H9 (cell line): ENCODE measurements at regions not wholly inside any gene's neighbourhood (a gene's known extent, or its start where the extent isn't known, plus 50 kb on each side); places are given as distances from the start of the nearest gene placed in this dataset.

Experiments
- DNase-seq: peaks from one replicate; pipeline ENCODE4 v3.0.0-alpha.2; 2017
- H2AFZ ChIP-seq: one replicate; pipeline ENCODE4 v1.6.1; 2013; ENCODE audit warnings: mild to moderate bottlenecking, low read length, control low read depth, moderate library complexity
- H2AK5ac ChIP-seq: 2 replicates; pipeline ENCODE4 v1.6.1; 2013; ENCODE audit warnings: low read length, control low read depth, mixed read lengths; ENCODE audit not compliant: insufficient read length
- H2BK120ac ChIP-seq: one replicate; pipeline ENCODE4 v1.6.1; 2013; ENCODE audit warnings: low read depth, mild to moderate bottlenecking, low read length, control low read depth, inconsistent platforms; ENCODE audit not compliant: poor library complexity, severe bottlenecking
- H2BK12ac ChIP-seq: 2 replicates; pipeline ENCODE4 v1.6.1; 2013; ENCODE audit warnings: low read length, control low read depth, mixed read lengths, low read depth; ENCODE audit not compliant: insufficient read length
- H2BK15ac ChIP-seq: 2 replicates; pipeline ENCODE4 v1.6.1; 2013; ENCODE audit warnings: low read depth, low read length, control low read depth
- H2BK20ac ChIP-seq: one replicate; pipeline ENCODE4 v1.6.1; 2013; ENCODE audit warnings: low read depth, mild to moderate bottlenecking, low read length, control low read depth, inconsistent platforms; ENCODE audit not compliant: poor library complexity, severe bottlenecking
- H2BK5ac ChIP-seq: 2 replicates; pipeline ENCODE4 v1.6.1; 2013; ENCODE audit warnings: low read length, control low read depth, mixed read lengths; ENCODE audit not compliant: insufficient read length
- H3K14ac ChIP-seq: 2 replicates; pipeline ENCODE4 v1.6.1; 2013; ENCODE audit warnings: low read length, control low read depth; ENCODE audit not compliant: insufficient read depth
- H3K18ac ChIP-seq: 2 replicates; pipeline ENCODE4 v1.6.1; 2013; ENCODE audit warnings: low read depth, mild to moderate bottlenecking, mixed read lengths, low read length, control low read depth; ENCODE audit not compliant: insufficient read length
- H3K23ac ChIP-seq: 2 replicates; pipeline ENCODE4 v1.6.1; 2013; ENCODE audit warnings: low read length, control low read depth, mixed read lengths, low read depth; ENCODE audit not compliant: insufficient read length
- H3K23me2 ChIP-seq: 2 replicates; pipeline ENCODE4 v1.6.1; 2013; ENCODE audit warnings: low read depth, mild to moderate bottlenecking, mixed read lengths, low read length, control low read depth; ENCODE audit not compliant: insufficient read length, poor library complexity, severe bottlenecking
- H3K27ac ChIP-seq: 2 replicates; pipeline ENCODE4 v1.5.1; 2013; ENCODE audit warnings: low read length, control low read depth, mixed read lengths, low read depth; ENCODE audit not compliant: insufficient read length
- H3K27me3 ChIP-seq: 2 replicates; pipeline ENCODE4 v1.6.1; 2013; ENCODE audit warnings: low read length, control low read depth, inconsistent platforms; ENCODE audit not compliant: insufficient read depth
- H3K4ac ChIP-seq: 2 replicates; pipeline ENCODE4 v1.6.1; 2013; ENCODE audit warnings: low read depth, mild to moderate bottlenecking, control low read depth, inconsistent platforms, low read length, moderate library complexity
- H3K4me1 ChIP-seq: 2 replicates; pipeline ENCODE4 v1.6.1; 2013; ENCODE audit warnings: low read length, control low read depth, inconsistent platforms; ENCODE audit not compliant: insufficient read depth
- H3K4me2 ChIP-seq: 2 replicates; pipeline ENCODE4 v1.6.1; 2013; ENCODE audit warnings: low read length, control low read depth, mixed read lengths; ENCODE audit not compliant: insufficient read length, insufficient read depth
- H3K56ac ChIP-seq: 2 replicates; pipeline ENCODE4 v1.6.1; 2013; ENCODE audit warnings: low read depth, mild to moderate bottlenecking, mixed read lengths, low read length, control low read depth; ENCODE audit not compliant: insufficient read length
- H3K79me1 ChIP-seq: 2 replicates; pipeline ENCODE4 v1.6.1; 2013; ENCODE audit warnings: low read depth, mild to moderate bottlenecking, moderate library complexity, low read length, control low read depth, inconsistent platforms; ENCODE audit not compliant: insufficient read depth, poor library complexity, severe bottlenecking
- H3K79me2 ChIP-seq: 2 replicates; pipeline ENCODE4 v1.6.1; 2013; ENCODE audit warnings: low read length, control low read depth, inconsistent platforms; ENCODE audit not compliant: insufficient read depth
- H3K9ac ChIP-seq: 2 replicates; pipeline ENCODE4 v1.6.1; 2013; ENCODE audit warnings: low read length, control low read depth, mixed read lengths; ENCODE audit not compliant: insufficient read length; ENCODE audit errors: extremely low read depth
- H3K9me3 ChIP-seq: one replicate; pipeline ENCODE4 v1.6.1; 2013; ENCODE audit warnings: low read depth, low read length, inconsistent platforms; ENCODE audit not compliant: control insufficient read depth
- H3T11ph ChIP-seq: one replicate; pipeline ENCODE4 v1.6.1; 2013; ENCODE audit warnings: mild to moderate bottlenecking, low read length, control low read depth, inconsistent platforms
- H4K20me1 ChIP-seq: one replicate; pipeline ENCODE4 v1.6.1; 2013; ENCODE audit not compliant: control insufficient read depth, insufficient read length, insufficient read depth
- H4K5ac ChIP-seq: 2 replicates; pipeline ENCODE4 v1.6.1; 2013; ENCODE audit warnings: low read depth, mild to moderate bottlenecking, mixed read lengths, low read length, control low read depth; ENCODE audit not compliant: insufficient read length
- H4K8ac ChIP-seq: replicated peaks from 2 replicates; pipeline ENCODE4 v1.6.1; 2013; ENCODE audit warnings: low read length, control low read depth, mixed read lengths, low read depth; ENCODE audit not compliant: insufficient read length
- H4K91ac ChIP-seq: 2 replicates; pipeline ENCODE4 v1.6.1; 2013; ENCODE audit warnings: low read depth, mild to moderate bottlenecking, moderate library complexity, mixed read lengths, low read length, control low read depth; ENCODE audit not compliant: insufficient read length
- H3K27ac Mint-ChIP-seq, 3 experiments: 2 replicates in 2 of 3; 3 replicates in 1 of 3; pipeline ENCODE4 v1.8.0; 2020 to 2021; ENCODE audit warnings: mixed read lengths in 3 of 3, mild to moderate bottlenecking in 1 of 3, moderate library complexity in 1 of 3
- H3K27me3 Mint-ChIP-seq: 2 replicates; pipeline ENCODE4 v1.8.0; 2021; ENCODE audit warnings: low read depth, mild to moderate bottlenecking, moderate library complexity, mixed read lengths
- H3K36me3 Mint-ChIP-seq, 3 experiments: 2 replicates in 2 of 3; 3 replicates in 1 of 3; pipeline ENCODE4 v1.8.0; 2020 to 2021; ENCODE audit warnings: low read depth in 3 of 3, mixed read lengths in 3 of 3; ENCODE audit not compliant: insufficient read depth in 1 of 3
- H3K4me1 Mint-ChIP-seq, 2 experiments: 2 replicates each; pipeline ENCODE4 v1.8.0; 2020; ENCODE audit warnings: mixed read lengths in 2 of 2
- H3K4me3 Mint-ChIP-seq, 2 experiments: 2 replicates in 1 of 2; 3 replicates in 1 of 2; pipeline ENCODE4 v1.8.0; 2020 to 2021; ENCODE audit warnings: mild to moderate bottlenecking in 2 of 2, mixed read lengths in 2 of 2, moderate library complexity in 1 of 2
- H3K9me3 Mint-ChIP-seq, 2 experiments: 2 replicates in 1 of 2; 3 replicates in 1 of 2; pipeline ENCODE4 v1.8.0; 2020; ENCODE audit warnings: mild to moderate bottlenecking in 2 of 2, mixed read lengths in 2 of 2, moderate library complexity in 1 of 2
- CTCF ChIP-seq: fragments of 200-600 bp; sonication (generic); conservative IDR thresholded peaks from 3 replicates; pipeline ENCODE4 v1.8.0; 2021; ENCODE audit warnings: antibody characterized with exemption, mild to moderate bottlenecking
- WGBS: extraction: QIAGEN DNeasy Blood & Tissue Kit; methylation state at CpG from one replicate; pipeline ENCODE4 v1.1.7; 2013; ENCODE audit warnings: missing lambda C conversion rate, low lambda C conversion rate, mixed read lengths; ENCODE audit not compliant: insufficient read length; ENCODE audit errors: extremely low coverage; 5-methylcytosine and 5-hydroxymethylcytosine counted together

- WGBS = no CpG with 5 or more reads among the region's 9 CpGs
Measured at GRCh38 chr5:15384176-15384575, 115.8 kb upstream of the FBXL7 start.

More at GRCh38 chr5:15384176-15384575, 115.8 kb upstream of the FBXL7 start:
- no peak overlapping the region for H2AK5ac ChIP-seq
- Mint-ChIP-seq H3K27ac (no peak overlapping the region; a peak in 1 of 7 replicates), H3K27me3 (peaks cover under 1% of the 10 kb centered on the region; the same call in 1 of the 2 replicates), H3K36me3 (no peaks in the 10 kb centered on the region), H3K4me1 (peaks cover 0 to 4% of the 10 kb centered on the region in 2 experiments), H3K9me3 (no peaks in the 10 kb centered on the region; a peak in 1 of 5 replicates), H3K4me3 (no peak overlapping the region)
- no peak for DNase-seq
- H4K8ac ChIP-seq = no peak overlapping the region
- H2AFZ ChIP-seq = no peak overlapping the region
- no peak overlapping the region for H3K14ac ChIP-seq
- H2BK12ac ChIP-seq = no peak overlapping the region
- H3K79me2 ChIP-seq = no peaks in the 10 kb centered on the region
- H3K4me2 ChIP-seq = no peak overlapping the region
- no peak for TF ChIP-seq CTCF
- H3K56ac ChIP-seq = no peak overlapping the region
- no peak overlapping the region for H2BK5ac ChIP-seq
- H3K18ac ChIP-seq = no peak overlapping the region
- H4K5ac ChIP-seq = no peak overlapping the region
- no peak overlapping the region for H3T11ph ChIP-seq
- no peaks in the 10 kb centered on the region for H3K9me3 ChIP-seq
- no peak overlapping the region for H3K23ac ChIP-seq
- no peak overlapping the region for H2BK15ac ChIP-seq
- H3K23me2 ChIP-seq = peaks cover 2% of the 10 kb centered on the region
- H2BK20ac ChIP-seq = no peak overlapping the region
- H3K4me1 ChIP-seq = no peaks in the 10 kb centered on the region
- no peaks in the 10 kb centered on the region for H3K27me3 ChIP-seq
- no peak overlapping the region for H4K91ac ChIP-seq
- no peak overlapping the region for H3K9ac ChIP-seq
- H3K27ac ChIP-seq = no peak overlapping the region
- no peaks in the 10 kb centered on the region for H4K20me1 ChIP-seq
- H3K79me1 ChIP-seq = no peaks in the 10 kb centered on the region
- no peak overlapping the region for H3K4ac ChIP-seq
- H2BK120ac ChIP-seq = no peak overlapping the region
